ENCODE measurements at regions not wholly inside any gene's neighbourhood (a gene's known extent, or its start where the extent isn't known, plus 50 kb on each side); places are given as distances from the start of the nearest gene placed in this dataset.

DNA sequence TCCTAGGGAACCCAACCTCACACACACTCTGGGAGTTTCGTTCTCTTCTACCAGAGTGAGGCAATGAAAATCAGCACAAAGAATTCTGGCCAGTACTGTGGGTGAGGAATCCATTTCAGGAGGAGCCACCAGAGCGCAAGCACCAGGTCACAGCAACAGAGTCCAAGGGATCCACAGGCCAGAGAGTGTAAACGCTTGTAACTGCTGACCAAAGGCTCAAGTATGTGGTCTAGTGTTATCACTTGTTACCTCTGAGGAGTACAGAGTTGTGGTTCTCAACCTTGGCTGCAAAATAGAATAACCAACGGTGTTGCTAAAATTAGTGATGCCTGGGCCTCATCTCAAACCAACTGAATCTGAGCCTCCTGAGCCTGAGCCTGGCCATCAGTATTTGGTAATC lies 152.5 kb upstream of the ZNF366 start:
- TF ChIP-seq, protein P1, sequence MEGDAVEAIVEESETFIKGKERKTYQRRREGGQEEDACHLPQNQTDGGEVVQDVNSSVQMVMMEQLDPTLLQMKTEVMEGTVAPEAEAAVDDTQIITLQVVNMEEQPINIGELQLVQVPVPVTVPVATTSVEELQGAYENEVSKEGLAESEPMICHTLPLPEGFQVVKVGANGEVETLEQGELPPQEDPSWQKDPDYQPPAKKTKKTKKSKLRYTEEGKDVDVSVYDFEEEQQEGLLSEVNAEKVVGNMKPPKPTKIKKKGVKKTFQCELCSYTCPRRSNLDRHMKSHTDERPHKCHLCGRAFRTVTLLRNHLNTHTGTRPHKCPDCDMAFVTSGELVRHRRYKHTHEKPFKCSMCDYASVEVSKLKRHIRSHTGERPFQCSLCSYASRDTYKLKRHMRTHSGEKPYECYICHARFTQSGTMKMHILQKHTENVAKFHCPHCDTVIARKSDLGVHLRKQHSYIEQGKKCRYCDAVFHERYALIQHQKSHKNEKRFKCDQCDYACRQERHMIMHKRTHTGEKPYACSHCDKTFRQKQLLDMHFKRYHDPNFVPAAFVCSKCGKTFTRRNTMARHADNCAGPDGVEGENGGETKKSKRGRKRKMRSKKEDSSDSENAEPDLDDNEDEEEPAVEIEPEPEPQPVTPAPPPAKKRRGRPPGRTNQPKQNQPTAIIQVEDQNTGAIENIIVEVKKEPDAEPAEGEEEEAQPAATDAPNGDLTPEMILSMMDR (IDR thresholded peaks at IDR 0.05; ENCODE audit: borderline replicate concordance, extremely low read depth, low read length, poor library complexity, severe bottlenecking): no peak
- no peak for TF ChIP-seq EZH2 (IDR thresholded peaks at IDR 0.05; ENCODE audit: borderline replicate concordance, low read depth, low read length, severe bottlenecking)
